Heart left ventricle (tissue), 13 donors: ENCODE measurements at regions not wholly inside any gene's neighbourhood (a gene's known extent, or its start where the extent isn't known, plus 50 kb on each side); places are given as distances from the start of the nearest gene placed in this dataset.

Source experiments
- POLR2A ChIP-seq, 2 donors: fragments of 450-650 bp; IDR thresholded peaks; one replicate each; pipeline ENCODE4 v1.6.1; 2017; ENCODE audit warnings: antibody characterized with exemption in 2 of 2, mild to moderate bottlenecking in 2 of 2, moderate library complexity in 2 of 2
- TF ChIP-seq, protein P1 (sequence below), 12 donors: fragments of 200-600 bp; sonication (generic) in 4 of 12; IDR thresholded peaks; one replicate each; pipeline versions ENCODE4 v1.5.0 to v1.8.0; 2018 to 2022; ENCODE audit warnings: antibody characterized with exemption in 12 of 12, mild to moderate bottlenecking in 5 of 12
- donor health status: ischemic (EF 13 %, LVEDD 7.1; RV severe dilation, severe dysfunction).
- donor health status: DM: no; HTN: yes; CAD: no.
- donor health status: DM: no; HTN: no; CAD: no.
- donor health status: ischemic (EF 25% LVEDD 6.9; RV normal size, moderate dysfunction).
- donor health status: ischemic (EF 25% LVEDD 5.7; RV mildly dilated, moderate dysfunction).
- donor health status: ischemic (EF 35%, LVEDD 5.7; RV mildly dilated, moderate dysfunction).
- donor health status: nonischemic (EF 11% LVEDD 7.7; RV severe dilation, severe dysfunction).
- donor health status: DM: yes; HTN: yes; CAD: no.
- donor health status: PGD.
- donor health status: ischemic (EF 29% LVEDD 5.4; RV normal size, mild dysfunction).
- donor health status: nonischemic (EF 23%, LVEDD 6.1; RV moderate dilation, normal function).

DNA sequence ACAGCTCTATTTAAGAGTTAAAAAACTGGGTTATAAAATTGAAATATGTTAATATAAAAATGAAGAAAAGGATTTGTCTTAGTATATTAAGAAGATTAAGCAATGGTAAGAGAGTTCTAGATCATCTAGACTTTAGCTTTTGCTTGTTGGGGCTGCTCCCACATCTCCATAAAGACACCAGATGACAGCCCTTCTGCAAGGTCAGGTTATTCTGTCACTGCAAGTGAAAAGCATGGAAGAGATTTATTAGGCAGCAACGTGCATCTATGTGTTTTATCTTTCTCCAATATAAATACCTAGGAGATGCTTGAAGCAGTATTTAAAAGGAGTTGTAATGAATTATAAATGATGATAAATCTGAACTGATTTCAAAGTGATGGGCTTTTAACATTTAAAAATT, 1560.4 kb downstream of the AMY1C start:
- TF ChIP-seq, protein P1, sequence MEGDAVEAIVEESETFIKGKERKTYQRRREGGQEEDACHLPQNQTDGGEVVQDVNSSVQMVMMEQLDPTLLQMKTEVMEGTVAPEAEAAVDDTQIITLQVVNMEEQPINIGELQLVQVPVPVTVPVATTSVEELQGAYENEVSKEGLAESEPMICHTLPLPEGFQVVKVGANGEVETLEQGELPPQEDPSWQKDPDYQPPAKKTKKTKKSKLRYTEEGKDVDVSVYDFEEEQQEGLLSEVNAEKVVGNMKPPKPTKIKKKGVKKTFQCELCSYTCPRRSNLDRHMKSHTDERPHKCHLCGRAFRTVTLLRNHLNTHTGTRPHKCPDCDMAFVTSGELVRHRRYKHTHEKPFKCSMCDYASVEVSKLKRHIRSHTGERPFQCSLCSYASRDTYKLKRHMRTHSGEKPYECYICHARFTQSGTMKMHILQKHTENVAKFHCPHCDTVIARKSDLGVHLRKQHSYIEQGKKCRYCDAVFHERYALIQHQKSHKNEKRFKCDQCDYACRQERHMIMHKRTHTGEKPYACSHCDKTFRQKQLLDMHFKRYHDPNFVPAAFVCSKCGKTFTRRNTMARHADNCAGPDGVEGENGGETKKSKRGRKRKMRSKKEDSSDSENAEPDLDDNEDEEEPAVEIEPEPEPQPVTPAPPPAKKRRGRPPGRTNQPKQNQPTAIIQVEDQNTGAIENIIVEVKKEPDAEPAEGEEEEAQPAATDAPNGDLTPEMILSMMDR (IDR thresholded peaks at IDR 0.05), result no peak
- TF ChIP-seq POLR2A (IDR thresholded peaks at IDR 0.05), result no peak
